DND-41 (cell line): ENCODE measurements at regions not wholly inside any gene's neighbourhood (a gene's known extent, or its start where the extent isn't known, plus 50 kb on each side); places are given as distances from the start of the nearest gene placed in this dataset.

Source experiments
- EZH2 ChIP-seq: IDR thresholded peaks from 3 replicates; pipeline ENCODE4 v1.6.1; 2012; ENCODE audit warnings: borderline replicate concordance, low read depth, mild to moderate bottlenecking, moderate library complexity, low read length, inconsistent platforms; ENCODE audit not compliant: severe bottlenecking
- TF ChIP-seq, protein P1 (sequence below): IDR thresholded peaks from 2 replicates; pipeline ENCODE4 v1.5.1; 2012; ENCODE audit warnings: borderline replicate concordance, low read length, moderate library complexity, mild to moderate bottlenecking; ENCODE audit not compliant: poor library complexity, severe bottlenecking; ENCODE audit errors: extremely low read depth

DNA sequence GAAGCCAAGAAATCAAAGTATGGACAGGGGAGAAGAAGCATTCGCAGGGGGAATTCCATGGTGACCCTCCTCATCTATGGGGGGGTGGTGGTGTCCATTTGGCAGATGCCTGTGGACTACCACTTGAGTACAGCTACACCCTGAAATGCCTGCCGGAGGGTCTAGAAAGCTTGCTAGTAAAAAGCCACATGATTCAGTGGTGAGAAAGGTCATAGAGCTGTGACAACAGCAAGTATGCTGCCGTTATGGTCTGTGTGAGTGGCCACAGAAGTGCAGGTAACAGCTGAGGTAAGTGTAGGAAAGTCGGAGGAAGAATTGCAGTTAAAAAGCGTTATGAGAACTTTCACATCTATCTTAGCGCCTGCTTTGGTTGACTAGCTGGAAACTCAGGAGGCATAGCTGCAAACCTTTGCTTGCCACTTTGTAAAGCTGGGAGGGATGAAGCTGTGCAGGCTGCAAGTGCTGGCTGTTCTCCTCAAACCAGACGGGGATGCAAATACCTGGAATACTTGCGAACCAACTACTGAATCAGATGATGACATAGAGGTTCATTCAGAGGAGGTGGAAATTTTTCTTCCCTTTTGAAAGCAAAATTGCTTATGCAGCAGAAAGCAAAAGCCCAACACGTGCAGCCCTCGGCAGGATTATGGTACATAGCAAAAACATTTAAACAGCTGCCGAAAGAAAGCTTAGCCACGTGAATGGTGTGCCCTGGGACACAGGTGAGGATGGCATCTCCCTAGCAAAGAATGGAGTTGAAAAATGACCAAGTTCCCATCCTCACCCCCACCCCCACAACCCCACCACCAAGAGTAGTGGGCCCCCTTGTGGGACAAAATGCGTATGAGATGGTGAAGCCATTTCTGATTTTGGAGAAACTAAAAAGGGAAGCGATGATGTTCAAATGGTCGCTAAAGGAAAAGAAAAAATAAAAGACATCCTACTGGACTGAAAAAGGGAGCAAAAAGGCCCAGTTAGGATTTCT lies 287.0 kb downstream of the RERGL start:
- TF ChIP-seq, protein P1, sequence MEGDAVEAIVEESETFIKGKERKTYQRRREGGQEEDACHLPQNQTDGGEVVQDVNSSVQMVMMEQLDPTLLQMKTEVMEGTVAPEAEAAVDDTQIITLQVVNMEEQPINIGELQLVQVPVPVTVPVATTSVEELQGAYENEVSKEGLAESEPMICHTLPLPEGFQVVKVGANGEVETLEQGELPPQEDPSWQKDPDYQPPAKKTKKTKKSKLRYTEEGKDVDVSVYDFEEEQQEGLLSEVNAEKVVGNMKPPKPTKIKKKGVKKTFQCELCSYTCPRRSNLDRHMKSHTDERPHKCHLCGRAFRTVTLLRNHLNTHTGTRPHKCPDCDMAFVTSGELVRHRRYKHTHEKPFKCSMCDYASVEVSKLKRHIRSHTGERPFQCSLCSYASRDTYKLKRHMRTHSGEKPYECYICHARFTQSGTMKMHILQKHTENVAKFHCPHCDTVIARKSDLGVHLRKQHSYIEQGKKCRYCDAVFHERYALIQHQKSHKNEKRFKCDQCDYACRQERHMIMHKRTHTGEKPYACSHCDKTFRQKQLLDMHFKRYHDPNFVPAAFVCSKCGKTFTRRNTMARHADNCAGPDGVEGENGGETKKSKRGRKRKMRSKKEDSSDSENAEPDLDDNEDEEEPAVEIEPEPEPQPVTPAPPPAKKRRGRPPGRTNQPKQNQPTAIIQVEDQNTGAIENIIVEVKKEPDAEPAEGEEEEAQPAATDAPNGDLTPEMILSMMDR, result no peak
- TF ChIP-seq EZH2, result no peak
